ENCODE measurements at regions not wholly inside any gene's neighbourhood (a gene's known extent, or its start where the extent isn't known, plus 50 kb on each side); places are given as distances from the start of the nearest gene placed in this dataset.
"Not testable (repeated sequence)": the region's sequence is repeated elsewhere in the genome, so short reads cannot be mapped to it uniquely, and the experiment has no call there.

DNA sequence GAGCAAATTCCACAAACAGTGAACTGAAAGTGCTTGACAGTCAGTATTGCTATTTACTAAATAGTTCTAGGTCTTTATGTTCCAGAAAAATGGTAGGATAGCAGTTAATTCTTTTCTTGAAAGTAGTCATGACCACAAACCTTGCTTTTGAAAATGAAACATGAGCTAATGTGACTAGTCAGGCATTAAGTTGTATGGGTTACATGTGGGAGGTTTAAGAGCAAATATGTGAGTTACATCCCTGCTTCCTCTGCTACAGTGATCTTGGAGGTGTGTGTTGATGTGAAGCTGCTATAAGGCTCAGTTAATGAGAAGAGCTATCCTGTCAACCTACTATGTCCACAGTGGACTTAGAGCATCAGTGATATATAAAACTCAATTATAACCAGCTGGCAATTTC is 741.6 kb downstream of the FSCB start:
- Mint-ChIP-seq H3K4me1 (no peaks in the 10 kb centered on the region), H3K27me3 (no peaks in the 10 kb centered on the region), H3K27ac (no peak overlapping the region), H3K4me3 (no peak overlapping the region), H3K36me3 (no peaks in the 10 kb centered on the region), H3K9me3 (ENCODE audit: low read depth) (peaks cover 3% of the 10 kb centered on the region)
- ATAC-seq (no peak), DNase-seq (no peak)
- CTCF ChIA-PET: no interaction called here

DNA sequence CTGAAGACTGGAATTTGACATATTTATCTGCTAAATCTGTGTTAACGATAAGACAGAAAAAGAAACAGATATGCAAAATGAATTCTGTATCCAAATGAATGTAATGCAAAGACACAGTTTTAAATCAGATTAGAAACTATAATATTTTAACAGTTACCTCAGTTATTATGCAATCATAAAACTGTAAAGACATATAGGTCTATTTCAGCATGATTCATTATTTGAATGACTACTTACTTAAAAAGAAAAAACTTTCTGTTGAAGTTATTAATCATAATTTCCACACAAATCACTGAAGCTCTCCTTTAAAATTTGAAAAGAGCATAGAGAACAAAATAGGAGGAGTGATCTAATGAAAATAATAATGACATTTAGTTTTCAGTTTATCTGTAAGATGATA is 742.6 kb downstream of the FSCB start:
- Mint-ChIP-seq H3K4me3 (no peak overlapping the region), H3K27me3 (no peaks in the 10 kb centered on the region), H3K4me1 (no peaks in the 10 kb centered on the region), H3K9me3 (ENCODE audit: low read depth) (peaks cover 3% of the 10 kb centered on the region), H3K27ac (no peak overlapping the region), H3K36me3 (no peaks in the 10 kb centered on the region)
- CTCF ChIA-PET: no interaction called here
- DNase-seq: no peak
- ATAC-seq: no peak

GRCh38 chr14:43755707-43756106 is 751.4 kb downstream of the FSCB start:
- DNase-seq: no peak
- Mint-ChIP-seq H3K4me3 (no peak overlapping the region), H3K9me3 (ENCODE audit: low read depth) (peaks cover 5% of the 10 kb centered on the region), H3K4me1 (no peaks in the 10 kb centered on the region), H3K36me3 (no peaks in the 10 kb centered on the region), H3K27ac (no peak overlapping the region), H3K27me3 (no peaks in the 10 kb centered on the region)
- no peak for ATAC-seq
- CTCF ChIA-PET: no interaction called here

DNA sequence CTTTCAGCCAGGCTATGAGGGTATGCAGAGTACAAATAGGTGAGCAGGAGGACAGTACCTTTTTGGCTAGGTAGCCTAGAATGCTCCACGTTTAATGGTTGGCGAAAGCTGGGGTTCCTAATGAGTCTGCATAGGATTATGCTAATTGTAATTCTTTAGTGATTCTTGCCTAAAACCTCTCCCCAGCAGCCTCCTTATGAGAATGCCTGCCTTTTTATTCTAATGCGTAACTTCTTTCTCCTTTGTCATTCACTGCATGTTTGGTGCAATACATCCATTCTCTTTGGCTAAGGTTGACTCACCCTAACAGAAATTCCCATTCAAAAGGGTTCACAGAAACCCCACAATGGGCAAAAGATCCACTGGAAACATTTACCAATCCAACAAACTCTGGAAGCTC is 752.2 kb downstream of the FSCB start:
- no peak for ATAC-seq
- no peak overlapping the region for H3K4me3 Mint-ChIP-seq
- no peaks in the 10 kb centered on the region for H3K36me3 Mint-ChIP-seq
- H3K4me1 Mint-ChIP-seq: no peaks in the 10 kb centered on the region
- H3K27ac Mint-ChIP-seq: no peak overlapping the region
- no peak for DNase-seq
- CTCF ChIA-PET: no interaction called here
- peaks cover 5% of the 10 kb centered on the region for H3K9me3 Mint-ChIP-seq (ENCODE audit: low read depth)
- no peaks in the 10 kb centered on the region for H3K27me3 Mint-ChIP-seq

DNA sequence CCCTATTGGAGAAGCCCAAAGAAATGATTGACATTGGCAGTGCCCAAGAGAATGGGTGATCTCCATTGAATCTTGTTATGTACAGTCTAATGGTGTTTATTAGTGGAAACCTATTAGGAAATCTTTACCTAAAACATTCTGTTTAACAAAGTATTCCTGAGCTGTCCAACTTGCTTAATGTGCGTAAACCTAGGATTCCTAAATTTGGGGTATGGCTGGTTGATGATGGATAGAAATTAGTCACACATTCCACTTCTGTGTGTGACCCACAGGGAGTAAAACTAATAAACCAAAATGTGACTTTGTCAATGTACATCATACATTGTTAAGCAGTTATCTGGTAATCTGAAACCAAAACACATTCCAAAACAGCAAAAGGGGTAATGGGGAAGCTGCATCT is 761.3 kb downstream of the FSCB start:
- DNase-seq: no peak
- Mint-ChIP-seq H3K36me3 (no peaks in the 10 kb centered on the region), H3K9me3 (ENCODE audit: low read depth) (peaks cover 3% of the 10 kb centered on the region), H3K27me3 (no peaks in the 10 kb centered on the region), H3K4me3 (no peak overlapping the region), H3K27ac (no peak overlapping the region), H3K4me1 (no peaks in the 10 kb centered on the region)
- ATAC-seq: no peak
- CTCF ChIA-PET: no interaction called here

- Mint-ChIP-seq H3K36me3 (no peaks in the 10 kb centered on the region), H3K27me3 (no peaks in the 10 kb centered on the region), H3K4me3 (no peak overlapping the region), H3K9me3 (ENCODE audit: low read depth) (peaks cover 8% of the 10 kb centered on the region), H3K27ac (no peak overlapping the region), H3K4me1 (no peaks in the 10 kb centered on the region)
- DNase-seq (no peak), ATAC-seq (no peak)
- CTCF ChIA-PET: no interaction called here
Observed at GRCh38 chr14:43735932-43736331, 771.2 kb downstream of the FSCB start.

DNA sequence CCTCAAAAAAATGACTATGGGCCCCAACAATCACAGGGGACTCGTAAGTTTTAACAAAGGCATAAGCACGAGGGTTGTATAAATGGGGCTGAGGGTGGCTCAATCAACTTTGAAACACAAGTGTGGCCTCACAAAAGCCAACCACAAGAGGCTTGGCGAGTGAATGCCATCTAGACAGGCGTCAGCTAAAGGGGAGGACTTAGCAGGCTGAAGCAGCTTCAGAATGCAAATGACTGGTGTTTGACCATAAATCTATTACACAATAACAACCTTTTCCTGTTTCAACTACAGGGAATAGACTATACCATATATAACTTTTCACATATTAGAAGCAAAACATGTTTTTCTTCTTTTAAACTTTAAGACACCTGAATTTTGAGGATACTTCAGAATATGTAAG is 777.9 kb downstream of the FSCB start:
- H3K4me3 Mint-ChIP-seq: no peak overlapping the region
- peaks cover 6% of the 10 kb centered on the region for H3K9me3 Mint-ChIP-seq (ENCODE audit: low read depth)
- ATAC-seq (no peak), DNase-seq (no peak)
- CTCF ChIA-PET: no interaction called here
- no peaks in the 10 kb centered on the region for H3K36me3 Mint-ChIP-seq
- no peaks in the 10 kb centered on the region for H3K27me3 Mint-ChIP-seq
- H3K4me1 Mint-ChIP-seq: no peaks in the 10 kb centered on the region
- H3K27ac Mint-ChIP-seq: no peak overlapping the region

- H3K4me3 Mint-ChIP-seq: no peak overlapping the region
- no peak for DNase-seq
- H3K36me3 Mint-ChIP-seq: no peaks in the 10 kb centered on the region
- CTCF ChIA-PET: no interaction called here
- H3K27me3 Mint-ChIP-seq: no peaks in the 10 kb centered on the region
- no peak overlapping the region for H3K27ac Mint-ChIP-seq
- no peaks in the 10 kb centered on the region for H3K9me3 Mint-ChIP-seq (ENCODE audit: low read depth)
- no peak for ATAC-seq
- H3K4me1 Mint-ChIP-seq: no peaks in the 10 kb centered on the region
Observed at GRCh38 chr14:43706900-43707299, 800.2 kb downstream of the FSCB start.

DNA sequence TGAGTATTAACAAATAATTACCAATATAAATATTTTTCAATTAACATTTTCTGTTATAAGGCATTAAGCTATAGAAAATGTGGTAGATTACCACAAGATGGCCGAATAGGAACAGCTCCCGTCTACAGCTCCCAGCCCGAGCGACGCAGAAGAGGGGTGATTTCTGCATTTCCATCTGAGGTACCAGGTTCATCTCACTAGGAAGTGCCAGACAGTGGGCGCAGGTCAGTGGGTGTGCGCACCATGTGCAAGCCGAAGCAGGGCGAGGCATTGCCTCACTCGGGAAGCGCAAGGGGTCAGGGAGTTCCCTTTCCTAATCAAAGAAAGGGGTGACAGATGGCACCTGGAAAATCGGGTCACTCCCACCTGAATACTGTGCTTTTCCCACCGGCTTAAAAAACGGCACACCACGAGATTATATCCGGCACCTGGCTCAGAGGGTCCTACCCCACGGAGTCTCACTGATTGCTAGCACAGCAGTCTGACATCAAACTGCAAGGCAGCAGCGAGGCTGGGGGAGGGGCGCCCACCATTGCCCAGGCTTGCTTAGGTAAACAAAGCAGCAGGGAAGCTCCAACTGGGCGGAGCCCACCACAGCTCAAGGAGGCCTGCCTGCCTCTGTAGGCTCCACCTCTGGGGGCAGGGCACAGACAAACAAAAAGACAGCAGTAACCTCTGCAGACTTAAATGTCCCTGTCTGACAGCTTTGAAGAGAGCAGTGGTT is 808.4 kb downstream of the FSCB start:
- H3K36me3 Mint-ChIP-seq, CTCF ChIA-PET: not testable (repeated sequence)

GRCh38 chr14:43697003-43697402 is 810.1 kb downstream of the FSCB start:
- no peaks in the 10 kb centered on the region for H3K36me3 Mint-ChIP-seq
- H3K4me1 Mint-ChIP-seq: no peaks in the 10 kb centered on the region
- CTCF ChIA-PET: no interaction called here
- DNase-seq: no peak
- H3K4me3 Mint-ChIP-seq: no peak overlapping the region
- no peak for ATAC-seq
- peaks cover 8% of the 10 kb centered on the region for H3K9me3 Mint-ChIP-seq (ENCODE audit: low read depth)
- no peak overlapping the region for H3K27ac Mint-ChIP-seq
- H3K27me3 Mint-ChIP-seq: no peaks in the 10 kb centered on the region

More for the DNA sequence above, 808.4 kb downstream of the FSCB start:
- H3K27ac Mint-ChIP-seq; H3K9me3 Mint-ChIP-seq (ENCODE audit: low read depth); H3K4me1 Mint-ChIP-seq; H3K4me3 Mint-ChIP-seq; DNase-seq; H3K27me3 Mint-ChIP-seq; ATAC-seq: not testable (repeated sequence)

GRCh38 chr14:43692706-43693105 is 814.4 kb downstream of the FSCB start:
- Mint-ChIP-seq H3K27me3 (no peaks in the 10 kb centered on the region), H3K36me3 (no peaks in the 10 kb centered on the region), H3K4me3 (no peak overlapping the region), H3K9me3 (ENCODE audit: low read depth) (peaks cover 13% of the 10 kb centered on the region), H3K4me1 (no peaks in the 10 kb centered on the region), H3K27ac (no peak overlapping the region)
- CTCF ChIA-PET: no interaction called here
- no peak for DNase-seq
- no peak for ATAC-seq

GRCh38 chr14:43687921-43688320 is 819.2 kb downstream of the FSCB start:
- Mint-ChIP-seq H3K4me1 (no peaks in the 10 kb centered on the region), H3K27ac (no peak overlapping the region), H3K4me3 (no peak overlapping the region), H3K36me3 (no peaks in the 10 kb centered on the region), H3K27me3 (no peaks in the 10 kb centered on the region), H3K9me3 (ENCODE audit: low read depth) (peaks cover 7% of the 10 kb centered on the region)
- ATAC-seq (no peak), DNase-seq (no peak)
- CTCF ChIA-PET: no interaction called here

GRCh38 chr14:43677581-43677980 is 829.5 kb downstream of the FSCB start:
- no peaks in the 10 kb centered on the region for H3K36me3 Mint-ChIP-seq
- no peak overlapping the region for H3K4me3 Mint-ChIP-seq
- peaks cover 10% of the 10 kb centered on the region for H3K9me3 Mint-ChIP-seq (ENCODE audit: low read depth)
- CTCF ChIA-PET: no interaction called here
- no peaks in the 10 kb centered on the region for H3K27me3 Mint-ChIP-seq
- no peak for DNase-seq
- no peak for ATAC-seq
- no peak overlapping the region for H3K27ac Mint-ChIP-seq
- H3K4me1 Mint-ChIP-seq: no peaks in the 10 kb centered on the region

GRCh38 chr14:43674273-43674672 is 832.8 kb downstream of the FSCB start:
- H3K27me3 Mint-ChIP-seq: no peaks in the 10 kb centered on the region
- H3K4me1 Mint-ChIP-seq: no peaks in the 10 kb centered on the region
- no peak for ATAC-seq
- H3K4me3 Mint-ChIP-seq: no peak overlapping the region
- no peak for DNase-seq
- CTCF ChIA-PET: no interaction called here
- H3K36me3 Mint-ChIP-seq: no peaks in the 10 kb centered on the region
- H3K9me3 Mint-ChIP-seq (ENCODE audit: low read depth): peaks cover 13% of the 10 kb centered on the region
- H3K27ac Mint-ChIP-seq: no peak overlapping the region
